ENCODE measurements at regions not wholly inside any gene's neighbourhood (a gene's known extent, or its start where the extent isn't known, plus 50 kb on each side); places are given as distances from the start of the nearest gene placed in this dataset.
A peak's percentile ranks its signal among the peaks of the same experiment; 100 is the strongest.

- no peak for DNase-seq
Measured at GRCh38 chr16:35171106-35171505, 1711.7 kb downstream of the TP53TG3F start.

- no peak for DNase-seq
Measured at GRCh38 chr16:35173295-35173694, 1713.9 kb downstream of the TP53TG3F start.

GRCh38 chr16:35174016-35174415 lies 1714.6 kb downstream of the TP53TG3F start:
- no peak for DNase-seq

- no peak for DNase-seq
Measured at GRCh38 chr16:35176449-35176848, 1717.0 kb downstream of the TP53TG3F start.

GRCh38 chr16:35177851-35178250 lies 1718.4 kb downstream of the TP53TG3F start:
- DNase-seq, result no peak

GRCh38 chr16:35180970-35181369 lies 1721.6 kb downstream of the TP53TG3F start:
- DNase-seq, result no peak

GRCh38 chr16:35181422-35182030 lies 1722.1 kb downstream of the TP53TG3F start:
- DNase-seq, result no peak

- DNase-seq, result no peak
Measured at GRCh38 chr16:35182043-35182677, 1722.7 kb downstream of the TP53TG3F start.

GRCh38 chr16:35182943-35183550 lies 1723.6 kb downstream of the TP53TG3F start:
- no peak for DNase-seq

GRCh38 chr16:35184356-35184870 lies 1725.0 kb downstream of the TP53TG3F start:
- DNase-seq, result no peak

GRCh38 chr16:35185366-35186044 lies 1726.1 kb downstream of the TP53TG3F start:
- DNase-seq, result no peak

GRCh38 chr16:35186045-35186759 lies 1726.8 kb downstream of the TP53TG3F start:
- DNase-seq, result no peak

- no peak for DNase-seq
Measured at GRCh38 chr16:35187665-35188225, 1728.3 kb downstream of the TP53TG3F start.

GRCh38 chr16:35188288-35189155 lies 1729.1 kb downstream of the TP53TG3F start:
- DNase-seq, result peak in 1 of 2 experiments; percentile 10

GRCh38 chr16:35192993-35193392 lies 1733.6 kb downstream of the TP53TG3F start:
- no peak for DNase-seq

GRCh38 chr16:35193956-35194355 lies 1734.5 kb downstream of the TP53TG3F start:
- no peak for DNase-seq

GRCh38 chr16:35194681-35195080 lies 1735.3 kb downstream of the TP53TG3F start:
- DNase-seq, result no peak

- no peak for DNase-seq
Measured at GRCh38 chr16:35195173-35195863, 1735.9 kb downstream of the TP53TG3F start.

GRCh38 chr16:35195864-35196216 lies 1736.4 kb downstream of the TP53TG3F start:
- DNase-seq, result no peak

GRCh38 chr16:35196313-35196712 lies 1736.9 kb downstream of the TP53TG3F start:
- DNase-seq, result no peak

GRCh38 chr16:35197656-35198055 lies 1738.2 kb downstream of the TP53TG3F start:
- no peak for DNase-seq
